Left renal pelvis (tissue), 4 donors: ENCODE measurements at regions not wholly inside any gene's neighbourhood (a gene's known extent, or its start where the extent isn't known, plus 50 kb on each side); places are given as distances from the start of the nearest gene placed in this dataset.

Experiments used
- DNase-seq, 4 donors: peaks; one replicate each; pipeline ENCODE4 v3.0.0-alpha.2; 2013; ENCODE audit warnings: low read depth in 4 of 4, low spot score in 3 of 4

DNA sequence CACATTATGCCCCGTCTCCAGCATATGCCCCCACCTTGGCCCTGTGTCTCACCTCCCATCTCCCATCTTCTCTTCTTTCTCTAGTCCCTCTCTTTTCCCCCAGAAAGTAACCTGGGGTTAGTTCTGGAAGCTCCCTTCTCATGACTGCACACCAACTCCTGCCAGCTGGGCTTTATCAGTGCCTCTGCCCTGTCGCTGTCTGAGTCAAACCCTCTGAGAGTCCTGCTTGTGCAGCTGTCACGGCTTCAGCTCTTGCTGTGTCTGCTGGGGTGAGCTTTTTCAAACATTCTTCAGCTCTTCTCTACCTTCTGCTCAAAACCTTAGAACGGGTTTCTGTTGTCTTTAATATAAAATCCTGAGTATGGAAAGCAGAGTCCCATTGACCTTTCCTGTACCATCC, 304.5 kb upstream of the B3GAT1 start:
- no peak for DNase-seq

DNA sequence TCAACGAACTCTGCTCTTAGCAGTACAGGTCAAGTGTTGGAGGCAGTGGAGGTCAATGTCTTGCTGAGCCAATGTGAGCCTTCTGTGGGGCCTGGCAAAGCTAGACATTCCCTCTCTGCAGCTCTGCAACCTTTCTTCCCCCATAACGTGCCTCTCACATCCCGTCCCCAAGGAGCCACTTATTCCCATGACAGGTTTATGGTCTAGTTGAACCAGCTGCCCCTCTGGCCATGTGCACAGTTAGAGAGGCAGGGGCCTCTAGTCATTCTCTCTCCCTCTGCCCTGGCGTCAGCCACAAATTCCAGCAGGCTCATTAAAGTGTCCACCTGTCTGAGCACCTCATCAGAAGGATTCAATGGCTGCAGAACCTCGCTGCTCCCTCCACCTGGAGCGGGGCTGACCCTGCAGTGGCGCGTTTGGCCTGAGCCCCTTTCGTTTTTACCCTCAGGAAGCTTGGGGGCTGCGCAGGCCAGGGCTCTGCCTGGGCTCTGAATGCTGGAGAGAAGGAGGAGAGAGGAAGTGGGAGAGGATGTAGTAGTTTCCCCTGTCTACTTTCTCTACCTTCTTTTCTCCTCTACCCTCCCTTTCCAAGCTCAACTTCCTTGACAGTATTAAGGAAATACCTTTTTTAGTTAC, 302.1 kb upstream of the B3GAT1 start:
- DNase-seq: peak; percentile 52 to 85 (median 66)

DNA sequence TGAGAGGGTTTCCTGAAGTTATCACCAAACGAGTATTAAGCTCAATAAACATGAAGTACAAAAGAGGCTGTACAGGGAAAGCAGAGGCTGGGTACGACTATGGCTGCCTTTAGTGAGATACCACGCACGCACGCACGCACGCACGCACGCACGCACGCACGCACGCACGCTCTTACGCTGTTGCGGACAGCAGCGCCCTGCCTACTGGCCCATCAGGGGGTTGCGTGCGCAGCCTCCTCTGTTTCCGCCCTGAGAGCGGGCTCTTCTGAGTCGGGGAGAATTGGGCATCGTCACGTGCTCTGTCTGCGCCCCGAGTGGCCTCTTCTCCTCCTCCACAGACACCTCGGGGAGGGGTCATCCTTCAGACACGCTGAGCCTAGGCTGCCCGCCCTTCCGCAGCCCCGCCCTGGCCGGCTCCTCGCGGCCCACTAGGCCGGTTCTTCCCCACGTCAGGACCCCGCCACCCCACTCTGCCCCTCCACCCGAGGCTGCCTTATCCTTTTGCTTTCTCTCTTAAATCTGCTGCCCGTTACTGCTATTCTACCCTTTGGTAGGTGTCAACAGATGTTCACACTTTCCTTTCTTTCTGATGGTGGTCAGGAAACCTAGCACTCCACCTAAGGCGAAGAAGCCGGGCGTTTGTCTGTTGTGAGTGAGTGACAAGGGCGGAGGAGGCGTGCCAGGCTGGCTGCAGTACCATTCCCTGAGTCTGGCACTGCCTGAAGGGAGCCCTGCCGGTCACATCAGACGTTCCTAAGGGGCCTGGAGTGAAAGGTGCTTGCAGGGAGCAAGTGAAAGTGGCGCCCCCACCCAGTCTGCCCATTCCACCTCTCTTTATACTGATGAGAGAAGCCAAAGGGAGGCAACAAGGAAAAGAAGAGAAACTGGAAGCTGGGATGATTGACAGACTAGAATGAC, 300.4 kb upstream of the B3GAT1 start:
- DNase-seq: no peak

DNA sequence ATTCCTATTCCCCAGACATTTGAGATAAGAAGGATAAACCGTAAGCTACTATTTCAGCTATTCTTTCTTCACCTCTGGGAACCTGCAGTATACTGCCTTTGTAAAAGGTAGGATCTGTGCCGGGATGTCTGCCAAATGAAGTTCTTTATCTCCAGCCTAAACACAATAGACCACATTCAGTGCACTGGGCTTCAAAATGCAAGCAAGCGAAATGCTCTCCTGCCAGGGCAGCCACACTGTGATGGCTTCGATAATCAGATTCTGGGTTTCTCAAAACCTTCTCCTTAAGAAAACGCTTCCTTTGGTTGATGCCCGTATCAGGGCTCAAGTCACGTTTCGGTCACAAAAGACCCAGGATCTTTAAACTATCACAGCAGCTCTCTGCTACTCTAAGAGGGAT, 299.5 kb upstream of the B3GAT1 start:
- DNase-seq: no peak

DNA sequence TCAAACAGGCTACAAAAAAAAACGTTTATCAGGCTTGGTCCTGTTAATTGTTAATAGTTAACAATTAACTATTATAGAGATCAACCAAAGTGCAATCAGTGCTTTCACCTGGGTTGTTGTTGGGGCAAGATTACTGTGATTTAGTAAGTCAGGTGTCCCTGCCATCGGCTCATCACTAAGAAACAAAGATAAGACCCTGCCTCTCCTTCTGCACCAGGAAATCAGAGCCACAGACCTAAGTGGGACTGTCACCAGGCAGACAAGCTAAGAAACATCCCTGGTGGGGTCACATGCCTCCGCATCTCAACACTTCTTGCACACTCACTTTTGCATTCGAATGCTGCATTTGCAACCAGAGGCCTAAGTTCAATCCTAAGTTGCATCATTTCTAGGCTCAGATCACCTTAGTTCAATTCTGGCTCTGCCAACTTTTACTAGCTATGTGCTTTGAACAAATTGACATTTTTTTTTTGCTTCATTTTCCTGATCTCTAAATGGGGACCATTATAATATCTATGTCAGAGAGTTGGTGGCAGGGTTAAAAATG, 298.9 kb upstream of the B3GAT1 start:
- DNase-seq: no peak

DNA sequence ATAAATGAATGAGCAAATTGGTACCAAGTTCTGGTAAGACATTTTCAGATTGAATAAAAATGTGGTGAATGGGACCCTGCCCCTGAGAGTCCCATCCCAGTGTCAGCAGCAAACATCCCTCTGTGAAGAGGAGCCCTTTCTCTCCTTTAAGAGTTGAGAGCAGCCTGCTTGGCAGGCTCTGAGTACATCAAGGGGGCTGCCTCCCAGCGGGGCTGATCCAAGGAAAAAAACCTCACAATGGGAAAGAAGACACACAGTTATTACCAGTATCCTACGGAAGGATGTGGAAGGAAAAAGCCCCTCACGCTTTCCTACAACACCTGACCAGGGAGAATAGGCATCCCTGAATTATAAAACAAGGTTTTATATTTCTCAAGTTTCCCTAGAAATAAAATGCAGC, 293.8 kb upstream of the B3GAT1 start:
- no peak for DNase-seq

DNA sequence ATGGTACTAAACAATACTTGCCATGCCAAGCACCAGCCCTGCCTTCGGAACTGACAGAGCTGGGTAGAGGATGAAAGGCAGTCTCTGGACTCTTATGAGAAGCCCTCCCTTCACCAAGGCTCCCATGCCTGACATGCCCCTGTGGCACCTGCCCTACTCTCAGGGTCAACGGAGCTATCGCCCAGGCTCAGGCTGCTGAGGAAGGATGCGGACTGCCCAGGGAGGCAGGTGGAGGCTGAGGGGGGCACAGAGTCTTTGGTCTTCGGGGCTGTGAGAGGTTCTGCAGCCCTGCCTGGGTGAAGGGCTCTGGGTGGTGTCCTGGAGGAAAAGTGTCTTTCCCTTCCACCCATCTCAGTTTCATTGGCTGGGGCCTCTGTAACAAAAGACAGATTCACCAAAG, 290.8 kb upstream of the B3GAT1 start:
- no peak for DNase-seq

DNA sequence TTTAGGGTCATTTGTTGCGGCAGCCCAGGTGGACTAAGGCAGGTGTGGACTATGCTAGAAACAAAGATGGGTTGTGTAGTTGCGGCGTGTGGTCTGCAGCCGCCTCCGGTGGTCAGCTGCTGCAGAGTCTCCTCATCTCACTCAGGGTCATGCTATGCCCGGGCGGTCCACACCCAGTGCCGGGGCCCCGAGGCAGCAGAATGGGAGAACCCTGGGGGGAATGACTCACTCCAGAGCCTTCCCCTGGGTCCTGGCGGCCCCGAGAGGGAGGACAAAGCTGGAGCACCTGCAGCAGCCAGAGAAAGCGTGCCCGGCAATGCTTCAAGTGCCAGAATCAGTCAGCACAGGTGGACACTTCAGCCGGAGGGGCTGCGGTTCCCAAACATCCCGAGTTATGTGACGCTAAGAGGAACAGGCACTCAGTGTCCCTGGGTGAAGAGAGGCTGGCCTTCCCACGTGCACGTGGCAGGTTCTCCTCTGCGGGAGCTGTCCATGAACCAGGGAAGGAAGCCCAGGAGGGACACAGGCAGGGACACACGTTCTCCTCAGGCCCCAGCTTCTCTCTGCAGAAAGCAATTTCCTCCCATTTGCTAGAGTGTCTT, 289.6 kb upstream of the B3GAT1 start:
- DNase-seq: no peak

DNA sequence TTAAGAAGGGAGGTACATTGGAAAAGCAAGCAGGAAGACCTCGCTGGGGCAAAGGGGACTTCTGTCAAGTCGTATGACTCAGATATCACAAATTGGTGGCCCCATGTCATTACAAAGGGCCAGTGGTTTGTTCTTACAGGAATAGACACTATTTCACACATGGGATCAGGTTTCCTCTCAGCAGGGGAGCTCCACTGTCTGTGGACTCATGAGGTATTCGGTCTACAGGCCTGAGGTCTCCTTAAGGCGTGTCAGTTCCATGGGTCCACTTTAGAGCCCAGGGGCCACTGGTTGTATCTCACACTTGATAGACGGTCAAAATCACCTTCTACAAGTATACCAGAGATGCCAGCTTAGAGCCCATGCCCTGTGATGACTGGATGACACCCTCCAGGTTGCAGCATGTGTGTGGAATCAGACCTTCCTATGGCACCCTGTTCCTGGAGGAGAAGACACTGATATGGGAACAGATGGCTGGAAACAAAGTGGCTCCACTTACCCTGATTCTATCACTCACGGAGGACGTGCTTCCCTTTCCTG, 288.1 kb upstream of the B3GAT1 start:
- DNase-seq: no peak

DNA sequence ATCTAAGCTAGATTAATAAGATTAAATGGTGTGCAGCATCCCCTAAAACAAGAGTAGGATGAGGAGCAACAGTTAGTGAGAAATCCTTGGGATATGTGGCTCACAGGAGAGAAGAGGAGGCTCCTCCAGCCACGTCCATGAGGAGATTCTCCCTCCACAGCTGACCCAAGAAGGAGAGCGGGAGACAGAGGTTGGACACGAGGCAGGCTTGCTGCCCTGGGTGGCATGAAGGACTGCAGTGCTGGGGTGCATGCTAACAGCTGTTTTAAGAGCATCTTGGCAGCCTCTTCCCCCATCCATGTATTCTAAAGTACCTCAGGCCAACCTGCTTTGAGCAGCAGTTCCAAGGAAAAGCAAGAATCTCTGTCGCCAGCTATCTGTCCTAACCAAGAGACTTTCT, 284.4 kb upstream of the B3GAT1 start:
- DNase-seq: no peak

DNA sequence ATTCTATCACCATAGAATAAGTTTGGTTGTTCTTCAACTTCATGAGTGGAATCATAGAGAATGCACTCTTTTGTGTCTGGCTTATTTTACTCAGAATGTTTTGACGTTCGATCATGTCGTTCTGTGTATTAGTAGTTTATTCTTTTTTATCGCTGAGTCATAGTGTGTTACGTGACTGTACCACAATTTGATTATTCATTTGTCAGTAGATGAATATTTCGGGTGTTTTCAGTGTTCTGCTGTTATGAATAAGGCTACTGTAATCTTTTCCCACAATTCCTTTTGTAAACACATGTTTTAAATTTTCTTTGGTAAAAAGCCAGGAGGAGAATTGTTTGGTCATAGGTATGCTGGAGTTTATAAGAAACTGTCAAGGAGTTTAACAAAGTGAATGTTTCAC, 279.9 kb upstream of the B3GAT1 start:
- no peak for DNase-seq

DNA sequence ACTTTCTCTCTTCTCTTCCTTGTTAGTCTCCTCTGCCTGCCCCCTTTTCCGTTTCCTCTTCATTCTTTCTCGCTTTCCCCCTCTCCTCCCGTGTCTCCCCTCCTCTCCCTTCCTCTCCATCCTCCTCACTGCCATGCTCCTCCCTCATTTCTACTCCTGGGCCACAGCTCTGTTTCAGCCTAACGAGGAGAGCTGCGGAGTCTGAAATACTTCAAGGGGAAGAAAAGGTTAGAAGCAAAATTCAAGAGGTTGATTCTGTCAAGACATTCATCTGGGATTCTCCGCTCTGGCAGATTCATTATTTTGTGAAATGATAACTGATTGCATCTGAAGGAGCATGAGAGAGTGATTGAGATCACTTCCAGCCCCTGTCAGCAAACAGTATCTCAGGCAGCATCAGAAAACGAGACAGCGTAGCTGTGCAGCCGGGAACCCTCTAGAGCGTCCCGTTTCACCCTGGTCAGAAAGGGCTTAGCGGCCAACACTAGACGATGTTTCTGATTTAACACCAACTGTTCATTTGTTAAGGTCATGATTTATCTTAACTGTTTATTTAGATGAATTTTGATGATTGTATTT, 279.3 kb upstream of the B3GAT1 start:
- DNase-seq: no peak

DNA sequence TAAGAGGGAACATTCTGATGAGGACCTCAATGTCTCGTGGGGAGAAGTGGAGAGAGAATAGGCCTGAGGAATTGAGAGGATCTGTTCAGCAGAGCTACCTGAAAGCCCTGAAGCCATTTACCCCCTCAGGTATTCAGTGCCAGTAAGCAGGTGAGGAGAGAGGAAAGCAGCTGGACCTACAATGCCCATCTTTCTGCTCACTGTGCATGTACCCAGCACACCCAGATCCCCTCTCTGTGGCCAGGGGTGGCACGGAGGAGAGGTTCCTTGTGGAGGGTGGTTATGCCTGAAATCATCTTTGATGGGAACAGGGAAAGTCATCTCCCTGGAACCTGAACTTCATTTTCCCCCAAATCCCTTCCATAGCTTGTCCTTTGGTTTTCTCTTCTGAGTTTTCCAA, 277.8 kb upstream of the B3GAT1 start:
- DNase-seq: no peak

DNA sequence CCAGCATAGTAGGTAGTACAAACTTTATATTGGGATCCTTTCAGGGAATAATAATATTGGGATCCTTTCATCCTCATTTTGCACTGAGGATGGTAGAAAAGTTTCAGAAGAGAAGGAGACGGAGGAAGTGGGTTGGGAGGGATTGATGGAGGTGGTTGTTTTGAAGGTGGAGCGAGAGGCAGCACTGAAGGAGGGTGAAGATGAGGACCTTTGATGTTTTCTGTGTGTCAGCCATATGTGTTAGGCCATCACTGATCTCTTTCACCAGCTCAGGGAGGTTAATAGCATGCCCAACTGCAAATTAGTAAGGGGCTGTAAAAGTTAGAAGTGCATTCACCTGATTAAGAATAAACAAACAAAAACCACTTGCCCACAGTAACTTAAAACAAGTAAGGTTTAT, 275.5 kb upstream of the B3GAT1 start:
- DNase-seq: no peak

DNA sequence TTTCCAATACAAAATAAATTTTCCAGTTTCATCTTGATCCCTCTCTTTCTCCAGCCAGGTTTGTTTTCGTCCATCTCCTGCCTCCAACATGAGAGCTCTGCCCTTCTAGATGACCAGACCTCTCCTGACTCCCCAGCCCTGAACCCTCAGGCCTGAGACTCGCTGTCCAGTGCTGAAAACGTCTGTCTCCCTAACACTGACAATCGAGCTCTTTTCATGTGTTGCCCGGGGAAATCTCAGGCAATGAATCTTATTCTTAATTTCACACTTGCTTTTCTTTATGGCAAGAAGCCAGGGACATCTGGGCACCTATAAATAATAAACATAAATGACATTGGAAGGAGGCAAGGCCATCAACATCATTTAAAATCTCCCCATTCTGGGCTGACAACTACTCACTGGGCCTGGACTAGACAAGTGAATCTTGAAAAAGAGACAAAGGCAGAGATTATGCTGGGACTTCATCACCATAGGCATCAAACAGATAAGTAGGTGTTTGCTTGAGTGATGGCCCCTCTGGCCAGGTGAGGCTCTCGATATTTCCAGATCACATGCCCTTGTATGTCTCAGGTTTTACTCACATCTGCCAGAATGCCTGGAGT, 274.5 kb upstream of the B3GAT1 start:
- DNase-seq: peak in 2 of 4 donors; percentile 5 to 18

DNA sequence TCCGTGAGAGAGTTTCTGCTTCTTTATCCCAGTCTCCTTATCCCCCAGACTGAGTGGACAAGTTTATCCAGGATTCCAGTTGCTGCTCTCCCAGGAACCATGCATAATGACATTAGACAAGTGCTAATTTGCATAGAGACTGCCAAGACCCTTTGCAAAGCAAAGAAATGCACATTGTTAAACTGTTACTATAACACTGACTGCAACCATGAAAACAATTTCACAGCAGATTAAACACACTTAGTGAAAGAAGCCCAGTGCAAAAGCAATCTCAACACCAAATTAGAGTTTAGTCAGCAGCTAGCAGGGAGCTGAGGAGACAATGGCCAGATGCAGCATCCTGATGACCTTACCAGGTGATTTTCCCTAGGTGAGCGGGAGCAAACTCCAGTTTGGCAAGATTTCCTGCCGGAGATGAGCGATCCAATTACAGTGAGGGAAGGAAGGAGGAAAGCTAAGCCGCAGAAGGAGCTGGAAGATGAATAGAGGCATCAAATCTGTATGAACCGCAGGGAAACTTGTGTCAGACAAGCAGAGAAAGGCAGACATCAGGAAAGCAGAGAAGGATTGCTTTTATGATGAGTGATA, 273.8 kb upstream of the B3GAT1 start:
- no peak for DNase-seq

DNA sequence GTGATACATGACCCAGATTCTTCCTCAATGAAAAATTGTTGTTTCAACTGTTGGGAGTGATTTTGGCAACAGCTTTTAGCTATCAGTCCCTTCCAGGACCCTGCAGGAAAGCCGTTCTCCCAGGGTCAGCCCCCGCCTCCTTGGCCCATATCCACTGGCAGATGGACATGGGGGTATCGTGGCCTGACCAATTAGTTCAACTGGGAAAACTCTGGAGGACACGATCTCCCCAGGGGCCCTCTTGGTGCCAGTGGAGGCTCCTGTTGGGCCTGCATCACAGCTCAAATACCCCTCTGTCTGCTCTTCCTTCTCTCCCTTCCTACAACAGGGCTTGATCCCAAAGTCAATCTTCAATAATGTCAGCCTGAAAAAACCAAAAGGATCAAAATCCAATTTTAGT, 272.5 kb upstream of the B3GAT1 start:
- DNase-seq: no peak

DNA sequence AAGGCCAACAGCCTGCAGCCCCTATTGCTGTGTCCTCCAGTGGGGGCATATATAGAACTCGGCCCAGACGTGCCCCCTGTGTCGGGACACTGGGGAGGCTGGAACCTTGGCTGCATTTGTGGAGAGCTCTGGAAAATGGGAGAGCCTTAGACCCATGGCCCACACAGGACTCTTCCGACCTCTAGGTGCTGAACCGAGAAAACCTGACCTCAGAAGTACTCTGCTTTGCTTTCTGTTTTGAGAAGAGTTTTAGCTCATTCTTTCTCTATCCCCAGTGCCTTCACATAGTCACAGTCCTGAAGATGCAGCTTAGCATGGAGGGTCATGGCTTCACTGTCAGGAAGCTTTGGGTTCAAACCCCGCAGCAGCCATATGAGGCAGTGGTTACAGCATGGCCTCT, 271.8 kb upstream of the B3GAT1 start:
- no peak for DNase-seq

DNA sequence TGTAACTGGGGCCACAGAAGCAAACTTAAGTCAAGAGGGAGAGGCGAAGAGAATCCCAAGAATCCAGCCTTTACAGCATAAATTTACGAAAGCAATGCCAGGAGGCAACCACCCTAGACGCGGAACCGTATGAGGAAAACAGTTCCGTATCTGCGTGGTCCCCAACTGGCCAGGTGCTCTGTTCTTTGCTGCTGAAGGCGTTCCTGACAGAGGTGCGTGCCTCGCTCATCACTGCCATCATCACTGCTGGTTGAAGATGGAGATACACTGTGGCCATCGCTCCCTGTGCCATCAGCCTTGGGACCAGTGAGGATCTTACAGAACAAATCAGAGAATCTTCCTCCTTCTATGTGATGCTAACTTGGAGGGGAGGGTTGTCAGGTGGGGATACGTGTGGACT, 270.5 kb upstream of the B3GAT1 start:
- DNase-seq: no peak

DNA sequence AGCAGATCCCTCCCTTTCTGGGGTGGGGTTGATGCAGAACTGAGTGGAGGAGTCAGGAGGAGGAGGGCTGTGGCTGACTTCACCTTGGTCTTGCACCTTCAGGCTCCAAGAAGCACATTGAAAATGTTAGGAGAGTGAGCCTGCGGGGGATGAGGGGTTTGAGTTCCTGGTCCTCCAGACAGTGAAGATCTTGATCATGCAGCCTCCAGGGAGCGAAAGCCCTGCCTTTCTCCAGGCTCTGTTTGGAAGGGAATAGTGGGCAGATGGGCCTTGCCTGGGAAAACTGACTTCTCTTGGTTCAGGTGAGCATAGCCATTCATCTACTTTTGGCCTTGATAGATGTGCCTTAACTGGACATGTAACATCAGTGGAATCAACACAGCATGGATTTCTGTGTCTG, 267.6 kb upstream of the B3GAT1 start:
- no peak for DNase-seq
